OCI-LY1 (cell line): ENCODE measurements at regions not wholly inside any gene's neighbourhood (a gene's known extent, or its start where the extent isn't known, plus 50 kb on each side); places are given as distances from the start of the nearest gene placed in this dataset.

ENCODE experiments used
- H2AFZ ChIP-seq: fragments of 200-600 bp; sonication (generic), shearing (Covaris generic); 2 replicates; pipeline ENCODE4 v1.6.0; 2014; ENCODE audit warnings: antibody characterized with exemption, mild to moderate bottlenecking, low read length
- H3F3A ChIP-seq: fragments of 200-600 bp; sonication (generic), shearing (Covaris generic); 2 replicates; pipeline ENCODE4 v1.6.0; 2014; ENCODE audit warnings: mild to moderate bottlenecking, antibody characterized with exemption, low read length, moderate library complexity; ENCODE audit not compliant: insufficient read depth
- H3K27ac ChIP-seq: fragments of 200-600 bp; sonication (generic); 2 replicates; pipeline ENCODE4 v1.5.1; 2014; ENCODE audit warnings: low read length, mixed run types, mild to moderate bottlenecking, low read depth; ENCODE audit not compliant: poor library complexity, severe bottlenecking
- H3K27me3 ChIP-seq: fragments of 200-600 bp; sonication (generic); 2 replicates; pipeline ENCODE4 v1.6.0; 2014; ENCODE audit warnings: antibody characterized with exemption, mild to moderate bottlenecking, low read length, moderate library complexity; ENCODE audit not compliant: insufficient read depth
- H3K36me3 ChIP-seq: fragments of 200-600 bp; sonication (generic); 2 replicates; pipeline ENCODE4 v1.6.1; 2014; ENCODE audit warnings: mild to moderate bottlenecking, antibody characterized with exemption, low read length, moderate library complexity, mixed read lengths; ENCODE audit not compliant: insufficient read depth
- H3K4me1 ChIP-seq: fragments of 200-600 bp; sonication (generic); 2 replicates; pipeline ENCODE4 v1.5.1; 2014; ENCODE audit warnings: mild to moderate bottlenecking, low read length, moderate library complexity; ENCODE audit not compliant: insufficient read depth, severe bottlenecking
- H3K4me2 ChIP-seq: fragments of 200-600 bp; sonication (generic), shearing (Covaris generic); 2 replicates; pipeline ENCODE4 v1.6.1; 2014; ENCODE audit warnings: low read length
- H3K4me3 ChIP-seq: fragments of 200-600 bp; sonication (generic); 2 replicates; pipeline ENCODE4 v1.5.1; 2014; ENCODE audit warnings: low read length, low read depth, mild to moderate bottlenecking, mixed read lengths; ENCODE audit not compliant: poor library complexity, severe bottlenecking
- H3K79me2 ChIP-seq: fragments of 200-600 bp; shearing (Covaris generic); 2 replicates; pipeline ENCODE4 v1.6.1; 2016; ENCODE audit warnings: mixed run types, low read length, mixed read lengths; ENCODE audit not compliant: insufficient read depth
- H3K9ac ChIP-seq: fragments of 200-600 bp; sonication (generic), shearing (Covaris generic); 2 replicates; pipeline ENCODE4 v1.6.1; 2014; ENCODE audit warnings: mild to moderate bottlenecking, low read length, mixed read lengths
- H3K9me2 ChIP-seq: fragments of 200-600 bp; sonication (generic), shearing (Covaris generic); 2 replicates; pipeline ENCODE4 v1.6.1; 2014; ENCODE audit warnings: low read depth, mild to moderate bottlenecking, low read length, mixed read lengths
- H3K9me3 ChIP-seq: fragments of 200-600 bp; shearing (Covaris generic); 2 replicates; pipeline ENCODE4 v1.6.1; 2014; ENCODE audit warnings: low read length, mixed read lengths
- H4K20me1 ChIP-seq: fragments of 200-600 bp; sonication (generic), shearing (Covaris generic); 2 replicates; pipeline ENCODE4 v1.6.0; 2016; ENCODE audit warnings: mild to moderate bottlenecking, low read length; ENCODE audit not compliant: insufficient read depth
- EZH2 ChIP-seq: fragments of 200-600 bp; sonication (generic), shearing (Covaris generic); IDR thresholded peaks from 2 replicates; pipeline ENCODE4 v1.8.0; 2017; ENCODE audit warnings: borderline replicate concordance, mixed run types, mild to moderate bottlenecking, antibody characterized with exemption, low read length, moderate library complexity, mixed read lengths
- TF ChIP-seq, protein P1 (sequence below): fragments of 200-600 bp; sonication (generic), shearing (Covaris generic); IDR thresholded peaks from 2 replicates; pipeline ENCODE4 v1.5.1; 2017; ENCODE audit warnings: mild to moderate bottlenecking, antibody characterized with exemption, low read length, moderate library complexity, mixed read lengths

DNA sequence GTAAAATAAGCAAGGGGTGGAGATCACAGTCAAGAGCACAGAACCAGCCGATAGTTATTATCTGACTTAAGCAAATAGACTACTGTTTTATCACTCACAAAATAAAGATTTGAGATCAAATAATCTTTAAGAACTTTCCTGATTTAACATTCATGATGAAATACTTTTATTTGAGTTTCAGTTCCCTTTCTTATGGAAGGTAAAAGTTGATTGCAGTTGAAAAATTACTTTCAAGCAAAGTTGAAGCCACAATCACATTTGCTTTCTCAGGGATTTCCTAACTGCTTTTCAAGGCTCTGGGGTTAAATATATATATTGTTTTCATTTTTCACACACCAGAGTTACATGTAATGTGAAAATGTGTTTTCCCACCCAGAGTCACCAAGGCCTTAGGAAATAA, 599.5 kb downstream of the KCNJ3 start:
- H3K9me2 ChIP-seq: no peaks in the 10 kb centered on the region
- H3K9me3 ChIP-seq: no peaks in the 10 kb centered on the region
- no peak overlapping the region for H3K4me2 ChIP-seq
- no peak overlapping the region for H3K9ac ChIP-seq
- peaks cover 8% of the 10 kb centered on the region for H3K4me1 ChIP-seq
- H3K79me2 ChIP-seq: no peaks in the 10 kb centered on the region
- no peaks in the 10 kb centered on the region for H3K27me3 ChIP-seq
- H3K36me3 ChIP-seq: no peaks in the 10 kb centered on the region
- no peak overlapping the region for H2AFZ ChIP-seq
- no peaks in the 10 kb centered on the region for H3F3A ChIP-seq
- no peaks in the 10 kb centered on the region for H4K20me1 ChIP-seq
- no peak overlapping the region for H3K27ac ChIP-seq
- TF ChIP-seq, protein P1, sequence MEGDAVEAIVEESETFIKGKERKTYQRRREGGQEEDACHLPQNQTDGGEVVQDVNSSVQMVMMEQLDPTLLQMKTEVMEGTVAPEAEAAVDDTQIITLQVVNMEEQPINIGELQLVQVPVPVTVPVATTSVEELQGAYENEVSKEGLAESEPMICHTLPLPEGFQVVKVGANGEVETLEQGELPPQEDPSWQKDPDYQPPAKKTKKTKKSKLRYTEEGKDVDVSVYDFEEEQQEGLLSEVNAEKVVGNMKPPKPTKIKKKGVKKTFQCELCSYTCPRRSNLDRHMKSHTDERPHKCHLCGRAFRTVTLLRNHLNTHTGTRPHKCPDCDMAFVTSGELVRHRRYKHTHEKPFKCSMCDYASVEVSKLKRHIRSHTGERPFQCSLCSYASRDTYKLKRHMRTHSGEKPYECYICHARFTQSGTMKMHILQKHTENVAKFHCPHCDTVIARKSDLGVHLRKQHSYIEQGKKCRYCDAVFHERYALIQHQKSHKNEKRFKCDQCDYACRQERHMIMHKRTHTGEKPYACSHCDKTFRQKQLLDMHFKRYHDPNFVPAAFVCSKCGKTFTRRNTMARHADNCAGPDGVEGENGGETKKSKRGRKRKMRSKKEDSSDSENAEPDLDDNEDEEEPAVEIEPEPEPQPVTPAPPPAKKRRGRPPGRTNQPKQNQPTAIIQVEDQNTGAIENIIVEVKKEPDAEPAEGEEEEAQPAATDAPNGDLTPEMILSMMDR: no peak
- TF ChIP-seq EZH2: no peak
- no peak overlapping the region for H3K4me3 ChIP-seq

DNA sequence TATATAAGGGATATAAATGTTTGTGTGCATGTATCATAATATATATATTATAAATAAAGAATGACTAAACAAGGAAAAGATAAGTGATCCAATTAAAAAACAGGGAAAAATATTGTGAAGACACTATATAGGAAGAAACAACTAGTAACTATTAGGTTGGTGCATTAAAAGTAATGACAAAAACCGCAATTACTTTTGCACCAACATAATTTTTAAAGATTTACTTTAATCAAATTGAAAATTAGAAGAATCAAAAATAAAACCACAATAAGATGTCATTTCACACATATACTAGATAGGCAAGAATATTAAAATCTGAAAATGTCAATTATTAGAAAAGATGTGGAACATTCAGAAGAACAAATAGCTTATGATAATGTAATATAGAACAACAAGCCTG, 595.9 kb downstream of the KCNJ3 start:
- H3K4me2 ChIP-seq: no peak overlapping the region
- H3K27me3 ChIP-seq: no peaks in the 10 kb centered on the region
- no peak for TF ChIP-seq EZH2
- TF ChIP-seq, protein P1: no peak
- H4K20me1 ChIP-seq: no peaks in the 10 kb centered on the region
- no peak overlapping the region for H3K27ac ChIP-seq
- no peaks in the 10 kb centered on the region for H3K9me2 ChIP-seq
- H2AFZ ChIP-seq: no peak overlapping the region
- H3K79me2 ChIP-seq: no peaks in the 10 kb centered on the region
- H3K4me1 ChIP-seq: peaks cover 8% of the 10 kb centered on the region
- no peaks in the 10 kb centered on the region for H3K36me3 ChIP-seq
- H3F3A ChIP-seq: no peaks in the 10 kb centered on the region
- H3K4me3 ChIP-seq: no peak overlapping the region
- no peaks in the 10 kb centered on the region for H3K9me3 ChIP-seq
- no peak overlapping the region for H3K9ac ChIP-seq

- Histone ChIP-seq H3K9ac (no peak overlapping the region), H3K4me1 (no peaks in the 10 kb centered on the region), H3F3A (no peaks in the 10 kb centered on the region), H3K36me3 (no peaks in the 10 kb centered on the region), H2AFZ (no peak overlapping the region), H3K4me2 (no peak overlapping the region), H3K79me2 (no peaks in the 10 kb centered on the region), H4K20me1 (no peaks in the 10 kb centered on the region), H3K27me3 (no peaks in the 10 kb centered on the region), H3K4me3 (no peak overlapping the region), H3K9me2 (no peaks in the 10 kb centered on the region), H3K9me3 (no peaks in the 10 kb centered on the region), H3K27ac (no peak overlapping the region)
- no peak for TF ChIP-seq EZH2
- TF ChIP-seq, protein P1: no peak
Observed at GRCh38 chr2:155281907-155282306, 583.4 kb downstream of the KCNJ3 start.
